VCaP (cell line): ENCODE measurements at regions not wholly inside any gene's neighbourhood (a gene's known extent, or its start where the extent isn't known, plus 50 kb on each side); places are given as distances from the start of the nearest gene placed in this dataset.
"Not testable (repeated sequence)": the region's sequence is repeated elsewhere in the genome, so short reads cannot be mapped to it uniquely, and the experiment has no call there.

Source experiments
- H3K27ac ChIP-seq: fragments of 450-650 bp; 2 replicates; pipeline ENCODE4 v1.5.1; 2017
- TF ChIP-seq, protein P1 (sequence below): fragments of 450-650 bp; conservative IDR thresholded peaks from 2 replicates; pipeline ENCODE4 v1.5.1; 2017; ENCODE audit warnings: mild to moderate bottlenecking, moderate library complexity

DNA sequence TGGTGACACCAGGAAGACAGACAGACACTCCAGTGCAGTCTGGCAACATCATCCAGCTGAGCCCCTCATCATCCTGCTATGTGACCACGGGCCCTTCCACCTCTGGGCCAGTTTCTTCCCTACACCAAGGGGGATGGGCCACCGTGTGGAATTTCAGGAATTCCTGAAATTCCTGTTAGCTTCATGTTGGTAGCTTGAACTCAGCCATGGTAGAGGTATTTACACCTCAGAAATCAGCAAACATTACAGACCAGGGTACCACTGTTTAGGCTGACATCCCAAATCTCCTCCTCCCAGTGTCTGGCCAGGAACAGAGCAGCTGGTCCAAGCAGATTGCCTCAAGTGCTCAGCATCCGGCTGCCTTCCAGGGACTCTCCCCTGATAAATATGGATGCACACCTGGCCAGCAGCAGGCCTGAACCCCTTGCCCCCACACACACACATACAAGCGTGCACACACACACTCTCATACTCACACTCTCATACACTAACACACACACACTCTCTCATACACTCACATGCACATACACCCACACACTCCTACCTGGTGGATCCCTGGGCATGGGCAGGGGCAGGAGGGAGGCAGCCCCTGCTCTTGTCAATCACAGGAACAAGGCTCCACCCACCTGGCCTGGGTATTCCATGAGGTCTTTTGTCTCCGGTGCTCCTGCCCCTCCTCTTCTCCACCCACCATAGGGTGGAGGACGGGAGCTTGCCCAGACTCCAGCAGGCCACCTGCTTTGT, 85.2 kb downstream of the BUD13 start:
- TF ChIP-seq, protein P1, sequence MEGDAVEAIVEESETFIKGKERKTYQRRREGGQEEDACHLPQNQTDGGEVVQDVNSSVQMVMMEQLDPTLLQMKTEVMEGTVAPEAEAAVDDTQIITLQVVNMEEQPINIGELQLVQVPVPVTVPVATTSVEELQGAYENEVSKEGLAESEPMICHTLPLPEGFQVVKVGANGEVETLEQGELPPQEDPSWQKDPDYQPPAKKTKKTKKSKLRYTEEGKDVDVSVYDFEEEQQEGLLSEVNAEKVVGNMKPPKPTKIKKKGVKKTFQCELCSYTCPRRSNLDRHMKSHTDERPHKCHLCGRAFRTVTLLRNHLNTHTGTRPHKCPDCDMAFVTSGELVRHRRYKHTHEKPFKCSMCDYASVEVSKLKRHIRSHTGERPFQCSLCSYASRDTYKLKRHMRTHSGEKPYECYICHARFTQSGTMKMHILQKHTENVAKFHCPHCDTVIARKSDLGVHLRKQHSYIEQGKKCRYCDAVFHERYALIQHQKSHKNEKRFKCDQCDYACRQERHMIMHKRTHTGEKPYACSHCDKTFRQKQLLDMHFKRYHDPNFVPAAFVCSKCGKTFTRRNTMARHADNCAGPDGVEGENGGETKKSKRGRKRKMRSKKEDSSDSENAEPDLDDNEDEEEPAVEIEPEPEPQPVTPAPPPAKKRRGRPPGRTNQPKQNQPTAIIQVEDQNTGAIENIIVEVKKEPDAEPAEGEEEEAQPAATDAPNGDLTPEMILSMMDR: no peak
- no peak overlapping the region for H3K27ac ChIP-seq

DNA sequence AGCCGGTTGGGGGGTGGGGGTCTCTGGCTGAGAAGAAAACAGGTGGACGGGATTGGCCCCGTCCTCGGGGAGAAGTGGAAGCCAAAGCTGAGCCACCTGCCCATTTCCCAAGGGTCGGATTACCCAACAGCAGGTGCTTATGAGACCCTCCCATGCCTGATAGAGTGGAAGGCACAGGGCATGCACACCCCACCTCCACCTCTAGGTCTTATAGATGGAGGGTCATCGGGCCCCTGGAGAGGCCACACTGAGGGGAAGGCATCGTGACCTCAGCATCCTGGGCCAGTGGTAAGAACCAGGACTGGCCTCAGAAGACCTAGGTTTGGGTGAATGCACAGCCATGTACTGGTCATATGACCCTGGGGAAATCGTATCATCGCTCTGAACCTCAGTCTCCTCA, 85.9 kb downstream of the BUD13 start:
- H3K27ac ChIP-seq: no peak overlapping the region
- TF ChIP-seq, protein P1: no peak

DNA sequence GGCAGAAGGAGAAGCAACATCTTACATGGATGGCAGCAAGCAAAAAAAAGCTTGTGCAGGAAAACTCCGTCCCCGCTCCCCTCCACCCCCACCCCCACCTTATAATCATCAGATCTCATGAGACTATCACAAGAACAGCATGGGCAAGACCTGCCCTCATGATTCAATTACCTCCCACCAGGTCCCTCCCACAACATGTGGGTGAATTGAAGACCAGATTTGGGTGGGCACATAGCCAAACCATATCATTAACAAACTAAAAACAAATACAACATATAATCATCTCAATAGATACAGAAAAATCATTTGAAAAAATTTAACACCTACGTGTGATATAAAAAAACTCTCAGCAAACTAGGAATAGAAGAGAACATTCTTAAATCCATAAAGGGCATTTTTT, 88.8 kb downstream of the BUD13 start:
- TF ChIP-seq, protein P1: no peak
- no peak overlapping the region for H3K27ac ChIP-seq

DNA sequence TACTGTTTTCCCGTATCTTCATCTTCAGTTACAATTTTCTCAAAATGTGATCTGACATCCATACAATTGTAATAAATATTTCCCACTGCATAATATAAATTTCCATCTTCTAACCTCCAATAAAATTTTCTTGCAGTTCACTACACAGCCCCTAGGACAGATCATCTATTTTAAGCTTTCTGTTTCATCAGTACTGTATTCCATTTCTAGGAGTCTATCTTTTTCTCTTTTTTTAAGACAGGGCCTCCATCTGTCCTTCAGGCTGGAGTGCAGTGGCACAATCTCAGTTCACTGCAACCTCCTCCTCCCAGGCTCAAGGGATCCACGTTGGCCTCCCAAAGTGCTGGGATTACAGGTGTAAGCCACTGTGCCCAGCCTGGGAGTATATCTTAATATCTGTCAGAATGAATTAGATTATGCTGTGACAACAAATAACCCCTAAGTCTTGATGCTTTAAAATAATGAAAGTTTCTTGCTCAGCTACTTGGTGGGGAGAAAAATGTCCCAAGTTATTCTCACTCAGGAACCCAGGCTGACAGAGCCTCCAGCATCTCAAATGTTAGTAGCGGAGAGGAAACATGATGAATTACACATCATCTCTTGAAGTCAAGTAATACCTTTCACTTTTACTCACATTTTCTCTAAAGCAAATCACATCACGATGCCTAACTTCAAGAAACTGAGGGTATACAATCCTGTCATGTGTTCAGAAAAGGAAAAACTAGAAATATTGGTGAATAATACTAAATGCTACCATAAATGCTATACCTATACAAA, 92.2 kb downstream of the BUD13 start:
- H3K27ac ChIP-seq: no peak overlapping the region
- TF ChIP-seq, protein P1: no peak

DNA sequence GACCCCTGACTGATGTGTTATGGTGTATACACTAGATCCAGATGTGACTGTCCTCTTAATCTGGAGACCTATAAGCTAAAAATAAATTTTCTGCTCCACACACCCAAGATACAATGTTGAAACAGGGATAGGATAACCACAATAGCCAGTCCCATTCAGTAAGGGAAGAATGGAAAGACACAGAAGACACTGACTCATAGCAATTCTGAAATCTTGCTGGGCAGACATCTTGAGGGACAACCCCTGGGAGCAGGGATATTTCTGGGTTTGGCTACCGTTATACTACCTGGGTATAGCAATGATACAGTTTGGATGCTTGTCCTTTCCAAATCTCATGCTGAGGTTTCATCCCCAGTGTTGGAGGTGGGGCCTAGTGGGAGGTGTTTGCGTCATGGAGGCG, 93.9 kb downstream of the BUD13 start:
- no peak overlapping the region for H3K27ac ChIP-seq
- TF ChIP-seq, protein P1: no peak

DNA sequence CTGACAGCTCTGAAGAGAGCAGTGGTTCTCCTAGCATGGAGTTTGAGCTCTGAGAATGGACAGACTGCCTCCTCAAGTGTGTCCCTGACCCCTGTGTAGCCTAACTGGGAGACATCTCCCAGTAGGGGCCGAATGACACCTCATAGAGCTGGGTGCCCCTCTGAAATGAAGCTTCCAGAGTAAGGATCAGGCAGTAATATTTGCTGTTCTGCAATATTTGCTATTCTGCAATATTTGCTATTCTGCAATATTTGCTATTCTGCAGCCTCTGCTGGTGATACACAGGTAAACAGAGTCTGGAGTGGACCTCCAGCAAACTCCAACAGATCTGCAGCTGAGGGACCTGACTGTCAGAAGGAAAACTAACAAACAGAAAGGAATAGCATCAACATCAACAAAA, 105.5 kb downstream of the BUD13 start:
- H3K27ac ChIP-seq: not testable (repeated sequence)

DNA sequence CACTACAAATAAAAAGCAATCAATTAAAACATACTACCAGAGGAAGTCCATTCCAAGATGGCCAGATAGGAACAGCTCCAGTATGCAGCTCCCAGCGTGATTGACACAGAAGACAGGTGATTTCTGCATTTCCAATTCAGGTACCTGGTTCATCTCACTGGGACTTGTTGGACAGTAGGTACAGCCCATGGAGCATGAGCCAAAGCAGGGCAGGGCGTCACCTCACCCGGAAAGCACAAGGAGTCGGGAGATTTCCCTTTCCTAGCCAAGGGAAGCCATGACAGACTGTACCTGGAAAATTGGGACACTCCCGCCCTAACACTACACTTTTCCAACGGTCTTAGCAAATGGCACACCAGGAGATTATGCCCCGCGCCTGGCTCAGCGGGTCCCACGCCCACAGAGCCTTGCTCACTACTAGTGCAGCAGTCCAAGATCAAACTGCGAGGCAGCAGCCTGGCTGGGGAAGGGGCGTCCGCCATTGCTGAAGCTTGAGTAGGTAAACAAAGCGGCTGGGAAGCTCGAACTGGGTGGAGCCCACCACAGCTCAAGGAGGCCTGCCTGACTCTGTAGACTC, 106.0 kb downstream of the BUD13 start:
- H3K27ac ChIP-seq: not testable (repeated sequence)

DNA sequence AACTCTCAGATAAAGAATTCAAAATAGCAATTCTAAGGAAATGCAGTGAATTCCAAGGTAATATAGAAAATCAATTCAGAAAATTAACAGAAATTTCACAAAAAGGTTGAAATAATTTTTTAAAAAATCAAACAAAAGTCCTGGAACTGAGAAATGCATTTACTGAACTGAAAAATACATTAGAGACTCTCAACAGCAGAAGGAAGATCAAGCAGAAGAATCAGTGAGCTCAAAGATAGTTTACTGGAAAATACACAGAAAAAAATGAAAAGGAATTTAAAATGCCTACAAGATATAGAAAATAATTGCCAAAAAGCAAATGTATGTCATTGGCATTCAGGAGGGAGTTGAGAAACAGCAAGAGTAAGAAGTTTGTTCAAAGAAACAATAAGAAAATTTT, 107.3 kb downstream of the BUD13 start:
- TF ChIP-seq, protein P1: no peak
- H3K27ac ChIP-seq: no peak overlapping the region
